GM12878 (cell line): ENCODE measurements at regions not wholly inside any gene's neighbourhood (a gene's known extent, or its start where the extent isn't known, plus 50 kb on each side); places are given as distances from the start of the nearest gene placed in this dataset.

Experiments
- ATAC-seq: fragments of 200-7000 bp; cut with Tn5 transposase; 3 replicates; pipeline ENCODE4 v1.9.1; 2020; ENCODE audit warnings: mild to moderate bottlenecking, moderate library complexity
- BruUV-seq: library from RNA; stranded (reverse); fragments of 400-500 nt; replicated peaks from 2 replicates; lab custom pipeline; 2021; lab: Mats Ljungman, UMichigan
- CTCF ChIA-PET: fragments of 300-600 bp; sonication (Branson Sonifier 250); formaldehyde crosslinking; extraction: SDS; loops from one replicate; lab custom pipeline; 2021; ENCODE audit warnings: inconsistent platforms; lab: Yijun Ruan, JAX
- POLR2A ChIA-PET: fragments of 350-600 bp; formaldehyde crosslinking; extraction: SDS; loops from one replicate; lab custom pipeline; 2021; ENCODE audit warnings: inconsistent platforms; lab: Charles Lee
- RAD21 ChIA-PET: fragments of 300-600 bp; sonication (Branson Sonifier 250); formaldehyde crosslinking; loops from one replicate; lab custom pipeline; 2023; ENCODE audit warnings: antibody characterized with exemption; ENCODE audit not compliant: unreplicated experiment; lab: Charles Lee
- SMC1A ChIA-PET: fragments of 300-600 bp; sonication (Branson Sonifier 250); formaldehyde crosslinking; loops from one replicate; lab custom pipeline; 2023; ENCODE audit not compliant: unreplicated experiment, uncharacterized antibody; lab: Charles Lee
- DNase-seq: peaks from one replicate; pipeline ENCODE4 v3.0.0-alpha.2; 2011; ENCODE audit warnings: low read depth, low spot score
- FAIRE-seq: peaks from 3 replicates; lab custom pipeline; 2011; peaks lifted over from hg19 to GRCh38; lab: Jason Lieb, UNC
- H2AFZ ChIP-seq: 2 replicates; pipeline ENCODE4 v1.6.0; 2011; ENCODE audit warnings: low read depth, low read length, control low read depth; ENCODE audit not compliant: control insufficient read depth
- H3K27ac ChIP-seq: 2 replicates; pipeline ENCODE4 v1.5.1; 2011; ENCODE audit warnings: control low read depth; ENCODE audit not compliant: control insufficient read depth, insufficient read depth
- H3K27me3 ChIP-seq, 2 experiments: replicated peaks in 1 of 2; 2 replicates each; pipeline versions ENCODE4 v1.6.0 to v1.6.1; 2011; ENCODE audit warnings: low read length in 1 of 2; ENCODE audit not compliant: control insufficient read depth in 2 of 2, insufficient read depth in 2 of 2
- H3K36me3 ChIP-seq, 2 experiments: 2 replicates each; pipeline ENCODE4 v1.5.1; 2011; ENCODE audit warnings: low read length in 1 of 2; ENCODE audit not compliant: control insufficient read depth in 2 of 2, insufficient read depth in 2 of 2
- H3K4me1 ChIP-seq: 2 replicates; pipeline ENCODE4 v1.6.1; 2011; ENCODE audit warnings: mild to moderate bottlenecking, low read length, moderate library complexity, mixed read lengths; ENCODE audit not compliant: control insufficient read depth, insufficient read depth
- H3K4me2 ChIP-seq: 2 replicates; pipeline ENCODE4 v1.6.0; 2011; ENCODE audit warnings: control low read depth; ENCODE audit not compliant: control insufficient read depth, insufficient read depth
- H3K4me3 ChIP-seq: fragments of 200-600 bp; sonication (generic); 2 replicates; pipeline ENCODE4 v1.5.1; 2016
- H3K79me2 ChIP-seq: 2 replicates; pipeline ENCODE4 v1.6.0; 2011; ENCODE audit warnings: low read length; ENCODE audit not compliant: control insufficient read depth, insufficient read depth
- H3K9ac ChIP-seq: 2 replicates; pipeline ENCODE4 v1.8.0; 2011; ENCODE audit warnings: low read length, control low read depth, mixed read lengths; ENCODE audit not compliant: control insufficient read depth, insufficient read depth
- H3K9me3 ChIP-seq: replicated peaks from 3 replicates; pipeline ENCODE4 v1.5.1; 2011; ENCODE audit warnings: mild to moderate bottlenecking, low read length; ENCODE audit not compliant: control insufficient read depth, insufficient read depth
- H4K20me1 ChIP-seq: 2 replicates; pipeline ENCODE4 v1.6.0; 2011; ENCODE audit not compliant: control insufficient read depth, insufficient read depth
- FOXM1 ChIP-seq: IDR thresholded peaks from 2 replicates; pipeline ENCODE4 v1.6.1; 2012; ENCODE audit warnings: low read depth, mild to moderate bottlenecking, inconsistent platforms, low read length, moderate library complexity
- LARP7 ChIP-seq: fragments of 450-650 bp; IDR thresholded peaks from 2 replicates; pipeline ENCODE4 v1.6.1; 2017; ENCODE audit warnings: mild to moderate bottlenecking
- POLR2A ChIP-seq: IDR thresholded peaks from 2 replicates; pipeline ENCODE4 v1.6.1; 2011; ENCODE audit warnings: low read depth, mild to moderate bottlenecking, low read length
- POU2F2 ChIP-seq: IDR thresholded peaks from 3 replicates; pipeline ENCODE4 v1.6.1; 2011; ENCODE audit warnings: low read depth, mild to moderate bottlenecking, low read length, borderline replicate concordance
- RUNX3 ChIP-seq: IDR thresholded peaks from 2 replicates; pipeline ENCODE4 v1.6.1; 2012; ENCODE audit warnings: low read length, inconsistent platforms
- SRF ChIP-seq, 2 experiments: IDR thresholded peaks; 2 replicates each; pipeline ENCODE4 v1.6.1; 2011; ENCODE audit warnings: low read depth in 2 of 2, low read length in 2 of 2, mild to moderate bottlenecking in 1 of 2, moderate library complexity in 1 of 2
- ZNF274 ChIP-seq: IDR thresholded peaks from one replicate; pipeline ENCODE4 v1.8.0; 2011; ENCODE audit not compliant: insufficient read length, insufficient read depth
- ZZZ3 ChIP-seq: IDR thresholded peaks from 2 replicates; pipeline ENCODE4 v1.6.1; 2011; ENCODE audit warnings: low read depth; ENCODE audit not compliant: control insufficient read depth, insufficient read length
- WGBS: methylation state at CpG from one replicate; pipeline ENCODE4 v1.1.6; 2016; ENCODE audit warnings: low lambda C conversion rate; ENCODE audit not compliant: insufficient replicate concordance, insufficient coverage; ENCODE audit errors: missing lambda C conversion rate; 5-methylcytosine and 5-hydroxymethylcytosine counted together
- in situ Hi-C: fragments of 300-500 bp; cut with MboI; formaldehyde crosslinking; loops from 9 replicates; pipeline ENCODE4 v1.14.3; 2018; ENCODE audit warnings: mixed read lengths
- intact Hi-C: fragments of 100-400 bp; cut with micrococcal nuclease; formaldehyde crosslinking; loops from one replicate; pipeline ENCODE4 v1.14.2; 2022; ENCODE audit not compliant: unreplicated experiment
- TF ChIP-seq, protein P1 (sequence below): IDR thresholded peaks from 2 replicates; pipeline ENCODE4 v1.6.1; 2011; ENCODE audit warnings: borderline replicate concordance, low read depth, mild to moderate bottlenecking, moderate library complexity, mixed read lengths, low read length; ENCODE audit not compliant: insufficient read depth; ENCODE audit errors: extremely low read length
- TF ChIP-seq, protein P2 (sequence below): fragments of 450-650 bp; IDR thresholded peaks from 2 replicates; pipeline ENCODE4 v1.6.1; 2017; ENCODE audit warnings: borderline replicate concordance

DNA sequence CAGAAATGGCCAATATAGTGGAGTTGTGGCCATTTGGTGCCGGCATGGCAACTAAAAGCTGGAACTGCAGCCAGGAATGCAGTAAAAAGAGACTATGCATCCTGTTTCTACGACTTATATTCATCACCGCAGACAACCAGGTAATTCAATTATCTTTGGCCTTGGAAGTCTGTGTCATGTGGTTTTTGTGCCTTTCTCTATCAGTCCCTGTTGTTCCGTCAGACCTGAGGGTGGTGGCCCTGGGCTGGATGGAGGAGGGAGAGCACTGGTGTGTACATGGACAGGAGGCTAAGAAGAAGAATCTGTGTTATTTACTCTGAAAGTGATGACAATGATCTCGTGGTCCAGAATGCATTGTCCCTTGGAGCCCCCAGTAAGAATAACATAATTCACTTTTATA lies 852.6 kb downstream of the VRK1 start:
- ChIA-PET CTCF (no interaction called here), POLR2A (no interaction called here), SMC1A (no interaction called here), RAD21 (no interaction called here)
- H3K9ac ChIP-seq = no peak overlapping the region
- no peaks in the 10 kb centered on the region for H3K9me3 ChIP-seq
- intact Hi-C loops = no loop called here
- H3K4me2 ChIP-seq = no peak overlapping the region
- H4K20me1 ChIP-seq = no peaks in the 10 kb centered on the region
- no TSS peak for BruUV-seq
- in situ Hi-C loops = no loop called here
- no peak overlapping the region for H2AFZ ChIP-seq
- no peak overlapping the region for H3K27ac ChIP-seq
- DNase-seq (no peak), ATAC-seq (no peak), FAIRE-seq (no peak)
- H3K4me1 ChIP-seq = no peaks in the 10 kb centered on the region
- H3K36me3 ChIP-seq = no peaks in the 10 kb centered on the region
- H3K79me2 ChIP-seq = no peaks in the 10 kb centered on the region
- TF ChIP-seq, protein P1, sequence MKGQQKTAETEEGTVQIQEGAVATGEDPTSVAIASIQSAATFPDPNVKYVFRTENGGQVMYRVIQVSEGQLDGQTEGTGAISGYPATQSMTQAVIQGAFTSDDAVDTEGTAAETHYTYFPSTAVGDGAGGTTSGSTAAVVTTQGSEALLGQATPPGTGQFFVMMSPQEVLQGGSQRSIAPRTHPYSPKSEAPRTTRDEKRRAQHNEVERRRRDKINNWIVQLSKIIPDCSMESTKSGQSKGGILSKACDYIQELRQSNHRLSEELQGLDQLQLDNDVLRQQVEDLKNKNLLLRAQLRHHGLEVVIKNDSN = no peak
- TF ChIP-seq, protein P2, sequence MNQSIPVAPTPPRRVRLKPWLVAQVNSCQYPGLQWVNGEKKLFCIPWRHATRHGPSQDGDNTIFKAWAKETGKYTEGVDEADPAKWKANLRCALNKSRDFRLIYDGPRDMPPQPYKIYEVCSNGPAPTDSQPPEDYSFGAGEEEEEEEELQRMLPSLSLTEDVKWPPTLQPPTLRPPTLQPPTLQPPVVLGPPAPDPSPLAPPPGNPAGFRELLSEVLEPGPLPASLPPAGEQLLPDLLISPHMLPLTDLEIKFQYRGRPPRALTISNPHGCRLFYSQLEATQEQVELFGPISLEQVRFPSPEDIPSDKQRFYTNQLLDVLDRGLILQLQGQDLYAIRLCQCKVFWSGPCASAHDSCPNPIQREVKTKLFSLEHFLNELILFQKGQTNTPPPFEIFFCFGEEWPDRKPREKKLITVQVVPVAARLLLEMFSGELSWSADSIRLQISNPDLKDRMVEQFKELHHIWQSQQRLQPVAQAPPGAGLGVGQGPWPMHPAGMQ = no peak
- TF ChIP-seq POLR2A = no peak
- H3K27me3 ChIP-seq = no peaks in the 10 kb centered on the region
- WGBS = 42% methylated on average over 5 of the region's 5 CpGs
- no peak overlapping the region for H3K4me3 ChIP-seq

DNA sequence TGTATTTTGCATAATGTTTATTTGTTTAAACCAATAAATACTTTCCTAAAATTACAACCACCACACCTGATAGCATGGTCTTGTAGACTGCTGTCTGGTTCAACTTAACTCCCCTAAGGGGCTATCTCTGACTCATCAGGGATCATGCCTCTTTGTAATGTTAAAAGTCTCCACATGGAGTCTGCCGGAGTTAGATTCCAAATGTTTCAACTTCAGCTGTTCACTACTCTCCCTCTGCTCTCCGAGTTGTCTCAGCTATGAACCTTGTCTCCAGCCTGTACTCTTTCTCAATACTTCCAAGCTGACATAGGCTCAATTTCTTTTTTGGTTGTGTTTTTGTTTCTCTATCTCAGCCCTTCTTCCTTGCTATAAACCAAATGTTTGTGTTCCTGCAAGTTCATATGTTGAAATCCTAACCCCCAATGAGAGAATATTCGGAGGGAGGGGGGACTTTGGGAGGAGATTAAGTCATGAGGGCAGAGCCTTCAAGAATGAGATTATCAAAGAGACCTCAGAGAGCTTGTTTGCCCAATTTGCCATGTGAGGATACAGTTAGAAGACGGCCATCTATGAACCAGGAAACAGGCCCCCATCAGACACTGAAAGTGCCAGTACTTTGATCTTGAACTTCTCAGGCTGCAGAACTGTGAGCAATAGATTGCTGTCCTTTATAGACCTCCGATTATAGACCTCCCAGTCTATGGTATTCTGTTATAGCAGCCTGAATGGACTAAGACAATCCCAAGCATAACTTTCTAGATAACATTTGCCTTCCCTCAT lies 858.2 kb downstream of the VRK1 start:
- no peaks in the 10 kb centered on the region for H3K79me2 ChIP-seq
- SMC1A ChIA-PET = interaction anchor here (1.3 kb wide), 1 partner anchor 22 kb away, joined by 5 read pairs; no protein-coding TSS in a partner anchor
- in situ Hi-C loops (no loop called here), intact Hi-C loops (no loop called here)
- H3K9ac ChIP-seq = no peak overlapping the region
- no peak overlapping the region for H3K4me3 ChIP-seq
- no TSS peak for BruUV-seq
- WGBS = 24% methylated on average over 5 of the region's 5 CpGs
- ATAC-seq (no peak), DNase-seq (no peak), FAIRE-seq (no peak)
- no peaks in the 10 kb centered on the region for H3K4me1 ChIP-seq
- RAD21 ChIA-PET = no interaction called here
- CTCF ChIA-PET = no interaction called here
- POLR2A ChIA-PET = no interaction called here
- H4K20me1 ChIP-seq = no peaks in the 10 kb centered on the region
- no peaks in the 10 kb centered on the region for H3K9me3 ChIP-seq
- H3K36me3 ChIP-seq = no peaks in the 10 kb centered on the region
- no peak overlapping the region for H3K4me2 ChIP-seq
- no peak overlapping the region for H2AFZ ChIP-seq
- no peaks in the 10 kb centered on the region for H3K27me3 ChIP-seq
- H3K27ac ChIP-seq = no peak overlapping the region
- TF ChIP-seq RUNX3 = no peak
- TF ChIP-seq POU2F2 = no peak
- TF ChIP-seq ZNF274 = no peak
- TF ChIP-seq, protein P2 = no peak
- no peak for TF ChIP-seq FOXM1
- TF ChIP-seq ZZZ3 = no peak
- no peak for TF ChIP-seq LARP7
- TF ChIP-seq SRF (IDR thresholded peaks at IDR 0.05; ENCODE audit: low read depth in 2 of 2, low read length in 2 of 2) = no peak
